ENCODE measurements at regions not wholly inside any gene's neighbourhood (a gene's known extent, or its start where the extent isn't known, plus 50 kb on each side); places are given as distances from the start of the nearest gene placed in this dataset.

DNA sequence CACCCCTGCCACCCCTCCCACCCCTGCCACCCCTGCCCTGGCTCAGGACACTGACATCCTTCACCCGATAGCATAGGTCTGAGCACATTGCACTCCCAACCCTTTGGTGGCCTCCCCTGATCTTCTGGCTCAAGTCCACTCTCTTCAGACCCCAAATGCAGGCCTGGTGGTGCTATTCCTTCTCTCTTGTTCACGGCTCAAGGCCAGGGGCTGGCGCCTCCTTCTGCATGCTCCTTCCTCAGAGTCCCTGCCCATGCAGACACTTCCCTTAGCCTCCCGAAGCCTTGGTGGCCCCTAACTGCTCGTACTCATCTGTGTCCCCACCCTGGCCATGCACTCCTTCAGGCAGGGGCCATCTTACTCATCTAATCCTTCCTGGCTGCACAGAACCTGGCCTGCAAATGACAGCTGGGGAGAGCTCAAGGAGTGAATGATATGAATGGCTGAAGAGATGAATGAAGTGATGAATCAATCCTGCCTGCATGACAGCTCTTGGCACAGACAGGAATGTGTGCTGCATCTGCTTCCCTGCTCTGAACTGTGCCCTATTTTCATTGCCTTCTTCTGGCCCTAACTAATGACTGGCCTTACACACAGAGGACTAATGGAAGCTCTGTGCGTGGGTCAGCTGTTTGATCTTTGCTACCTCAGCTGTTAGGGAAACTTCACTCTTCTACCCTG is 290.8 kb downstream of the DYSF start:
- Histone ChIP-seq H3K36me3 (ENCODE audit: control insufficient read depth, insufficient read depth, low read length) (no peaks in the 10 kb centered on the region), H3K4me3 (replicated peaks; ENCODE audit: low read depth, low read length) (no peak overlapping the region), H3K27me3 (replicated peaks; ENCODE audit: control insufficient read depth, insufficient read depth, low read length) (no peaks in the 10 kb centered on the region; the same call in 1 of the 2 replicates)
- TF ChIP-seq, protein P1, sequence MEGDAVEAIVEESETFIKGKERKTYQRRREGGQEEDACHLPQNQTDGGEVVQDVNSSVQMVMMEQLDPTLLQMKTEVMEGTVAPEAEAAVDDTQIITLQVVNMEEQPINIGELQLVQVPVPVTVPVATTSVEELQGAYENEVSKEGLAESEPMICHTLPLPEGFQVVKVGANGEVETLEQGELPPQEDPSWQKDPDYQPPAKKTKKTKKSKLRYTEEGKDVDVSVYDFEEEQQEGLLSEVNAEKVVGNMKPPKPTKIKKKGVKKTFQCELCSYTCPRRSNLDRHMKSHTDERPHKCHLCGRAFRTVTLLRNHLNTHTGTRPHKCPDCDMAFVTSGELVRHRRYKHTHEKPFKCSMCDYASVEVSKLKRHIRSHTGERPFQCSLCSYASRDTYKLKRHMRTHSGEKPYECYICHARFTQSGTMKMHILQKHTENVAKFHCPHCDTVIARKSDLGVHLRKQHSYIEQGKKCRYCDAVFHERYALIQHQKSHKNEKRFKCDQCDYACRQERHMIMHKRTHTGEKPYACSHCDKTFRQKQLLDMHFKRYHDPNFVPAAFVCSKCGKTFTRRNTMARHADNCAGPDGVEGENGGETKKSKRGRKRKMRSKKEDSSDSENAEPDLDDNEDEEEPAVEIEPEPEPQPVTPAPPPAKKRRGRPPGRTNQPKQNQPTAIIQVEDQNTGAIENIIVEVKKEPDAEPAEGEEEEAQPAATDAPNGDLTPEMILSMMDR (IDR thresholded peaks at IDR 0.05; ENCODE audit: insufficient read depth, low read length, poor library complexity, severe bottlenecking), result no peak
- no peak for DNase-seq (ENCODE audit: extremely low read depth, insufficient read length)

GRCh38 chr2:71742953-71743601 is 289.7 kb downstream of the DYSF start:
- Histone ChIP-seq H3K27me3 (replicated peaks; ENCODE audit: control insufficient read depth, insufficient read depth, low read length) (no peaks in the 10 kb centered on the region; the same call in 1 of the 2 replicates), H3K36me3 (ENCODE audit: control insufficient read depth, insufficient read depth, low read length) (no peaks in the 10 kb centered on the region), H3K4me3 (replicated peaks; ENCODE audit: low read depth, low read length) (no peak overlapping the region)
- DNase-seq (ENCODE audit: extremely low read depth, insufficient read length), result no peak
- TF ChIP-seq, protein P1 (IDR thresholded peaks at IDR 0.05; ENCODE audit: insufficient read depth, low read length, poor library complexity, severe bottlenecking), result no peak

DNA sequence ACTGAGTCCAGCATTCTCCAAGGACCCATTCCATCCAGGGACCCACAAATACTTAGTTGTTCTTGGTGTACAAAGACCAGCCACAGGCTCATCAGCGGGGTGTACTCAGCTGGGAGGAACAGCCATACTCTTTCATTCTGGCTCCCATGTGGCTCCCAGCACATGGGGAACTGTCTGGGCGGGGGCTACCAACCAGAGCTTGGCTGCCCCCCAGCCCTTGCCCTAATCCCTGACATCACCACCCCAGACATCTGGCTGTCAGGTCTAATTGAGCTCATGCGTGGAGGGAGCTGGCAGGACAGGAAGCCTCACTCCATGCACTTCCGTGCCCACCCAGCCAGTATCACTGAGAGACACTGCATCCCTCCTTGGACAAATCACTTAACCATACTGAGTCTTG is 283.6 kb downstream of the DYSF start:
- DNase-seq (ENCODE audit: extremely low read depth, insufficient read length), result no peak
- TF ChIP-seq, protein P1 (IDR thresholded peaks at IDR 0.05; ENCODE audit: insufficient read depth, low read length, poor library complexity, severe bottlenecking), result no peak
- Histone ChIP-seq H3K36me3 (ENCODE audit: control insufficient read depth, insufficient read depth, low read length) (no peaks in the 10 kb centered on the region), H3K27me3 (replicated peaks; ENCODE audit: control insufficient read depth, insufficient read depth, low read length) (no peaks in the 10 kb centered on the region), H3K4me3 (replicated peaks; ENCODE audit: low read depth, low read length) (no peak overlapping the region)

GRCh38 chr2:71736091-71736861 is 282.9 kb downstream of the DYSF start:
- TF ChIP-seq, protein P1 (IDR thresholded peaks at IDR 0.05; ENCODE audit: insufficient read depth, low read length, poor library complexity, severe bottlenecking), result no peak
- no peak for DNase-seq (ENCODE audit: extremely low read depth, insufficient read length)
- Histone ChIP-seq H3K4me3 (replicated peaks; ENCODE audit: low read depth, low read length) (no peak overlapping the region), H3K27me3 (replicated peaks; ENCODE audit: control insufficient read depth, insufficient read depth, low read length) (no peaks in the 10 kb centered on the region), H3K36me3 (ENCODE audit: control insufficient read depth, insufficient read depth, low read length) (no peaks in the 10 kb centered on the region)

Data from GM06990 (cell line).